Activated CD4-positive, alpha-beta T cell treated with anti-CD3 and anti-CD28 coated beads, Interleukin-2, amount 50 U/mL, for 24 hours (primary cell): ENCODE measurements at regions not wholly inside any gene's neighbourhood (a gene's known extent, or its start where the extent isn't known, plus 50 kb on each side); places are given as distances from the start of the nearest gene placed in this dataset.
"Not testable (repeated sequence)": the region's sequence is repeated elsewhere in the genome, so short reads cannot be mapped to it uniquely, and the experiment has no call there.

Experiments
- DNase-seq, 2 donors: peaks; one replicate each; pipeline ENCODE4 v3.0.0-alpha.2; 2020; ENCODE audit warnings: low read depth in 1 of 2, low spot score in 1 of 2

DNA sequence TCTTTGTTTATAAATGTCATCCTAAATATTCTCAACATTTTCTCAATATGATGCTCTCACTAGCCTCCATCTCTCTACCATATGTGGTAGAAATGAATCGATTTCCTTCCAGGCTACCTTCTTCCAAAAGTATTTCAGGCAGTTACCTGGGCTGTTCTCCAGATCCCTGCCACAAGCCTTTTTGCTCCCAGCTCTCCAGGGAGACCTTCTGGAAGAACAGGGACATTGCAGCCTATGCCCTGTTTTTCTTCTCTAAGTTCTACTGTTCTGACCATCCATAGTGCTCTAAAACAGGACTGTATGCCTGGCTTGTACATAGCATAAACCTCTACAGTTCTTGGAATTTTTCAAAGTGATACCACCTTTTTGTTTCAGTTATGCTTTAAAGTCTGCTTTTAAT, 552.8 kb downstream of the ANKRD7 start:
- DNase-seq: no peak

- DNase-seq: no peak
Observed at GRCh38 chr7:118792682-118793081, 568.2 kb downstream of the ANKRD7 start.

- DNase-seq: no peak
Observed at GRCh38 chr7:118793582-118793981, 569.1 kb downstream of the ANKRD7 start.

- DNase-seq: no peak
Observed at GRCh38 chr7:118794419-118794818, 569.9 kb downstream of the ANKRD7 start.

GRCh38 chr7:118801366-118801765, 576.9 kb downstream of the ANKRD7 start:
- no peak for DNase-seq

GRCh38 chr7:118802726-118803125, 578.2 kb downstream of the ANKRD7 start:
- DNase-seq: no peak

DNA sequence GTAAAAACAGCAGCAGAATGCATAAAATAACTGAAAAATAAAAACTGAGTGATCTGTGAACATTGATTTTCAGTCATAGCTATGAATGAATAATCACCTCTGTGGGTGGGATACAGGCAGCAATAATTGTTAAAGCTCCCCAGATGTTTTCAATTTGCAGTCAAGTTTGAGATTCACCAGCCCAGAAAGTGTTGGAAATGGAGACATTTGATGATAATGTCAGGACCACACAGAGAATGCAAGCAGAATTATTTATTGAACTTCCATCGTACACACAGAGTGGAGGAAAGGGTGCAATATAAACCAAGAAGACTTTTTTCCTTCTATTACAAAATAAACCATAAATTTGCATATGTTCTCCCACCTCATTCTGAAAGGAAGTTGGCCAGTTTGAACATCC, 601.7 kb downstream of the ANKRD7 start:
- DNase-seq: no peak

DNA sequence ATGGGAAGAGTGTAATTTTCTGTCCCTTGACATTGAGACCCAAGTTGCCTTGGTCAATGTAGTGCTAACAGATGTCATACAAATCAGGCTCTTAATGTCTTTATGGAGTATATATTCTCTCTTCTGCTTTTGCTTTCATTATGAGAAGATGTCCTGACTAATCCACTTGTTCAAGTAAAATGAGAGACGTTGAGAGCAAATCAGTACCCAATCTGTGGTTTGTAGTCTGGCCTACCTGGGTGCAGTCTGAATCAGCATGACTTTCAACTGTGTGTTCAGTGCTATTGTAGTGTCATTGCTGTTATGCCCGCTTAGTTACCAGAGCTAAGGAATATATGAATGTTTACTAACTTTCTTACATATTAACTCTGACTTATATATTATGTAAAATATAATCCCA, 612.4 kb downstream of the ANKRD7 start:
- no peak for DNase-seq

GRCh38 chr7:118839515-118839914, 615.0 kb downstream of the ANKRD7 start:
- DNase-seq: no peak

DNA sequence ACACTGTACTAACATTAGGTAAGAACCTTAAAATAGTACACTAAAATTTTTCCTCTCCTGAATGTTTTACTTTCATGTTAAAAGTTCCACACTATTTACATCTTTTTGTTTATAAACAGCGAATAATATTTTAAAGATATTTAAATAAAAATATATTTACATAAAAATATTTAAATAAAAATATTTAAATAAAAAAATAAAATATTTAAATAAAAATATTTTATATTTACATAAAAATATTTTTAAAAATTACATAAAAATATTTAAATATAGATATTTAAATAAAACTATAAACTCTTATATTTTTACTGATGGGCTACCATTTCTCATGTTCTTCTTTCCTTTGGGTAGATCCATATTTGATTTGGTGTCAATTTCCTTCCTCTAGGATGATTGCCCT, 619.0 kb downstream of the ANKRD7 start:
- DNase-seq: no peak

GRCh38 chr7:118844748-118845147, 620.2 kb downstream of the ANKRD7 start:
- DNase-seq: no peak

DNA sequence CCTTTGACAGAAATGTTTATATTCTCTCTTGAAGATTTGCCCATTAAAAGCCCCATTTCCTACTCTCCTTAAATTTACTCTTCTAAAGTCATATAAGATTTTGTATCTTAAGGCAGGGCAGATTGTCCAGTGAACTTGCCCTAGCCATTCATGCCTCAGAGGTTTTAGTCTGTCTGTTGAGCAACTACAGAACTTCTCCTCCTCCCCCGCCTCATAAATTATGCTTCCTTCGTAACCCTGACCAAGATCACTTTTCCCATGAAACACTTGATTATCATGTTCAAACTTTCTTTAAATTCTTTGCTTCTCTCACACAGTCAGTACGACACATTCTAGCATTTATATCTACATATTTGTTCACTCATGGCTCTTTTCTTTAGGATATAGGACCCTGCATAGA, 621.3 kb downstream of the ANKRD7 start:
- DNase-seq: no peak

DNA sequence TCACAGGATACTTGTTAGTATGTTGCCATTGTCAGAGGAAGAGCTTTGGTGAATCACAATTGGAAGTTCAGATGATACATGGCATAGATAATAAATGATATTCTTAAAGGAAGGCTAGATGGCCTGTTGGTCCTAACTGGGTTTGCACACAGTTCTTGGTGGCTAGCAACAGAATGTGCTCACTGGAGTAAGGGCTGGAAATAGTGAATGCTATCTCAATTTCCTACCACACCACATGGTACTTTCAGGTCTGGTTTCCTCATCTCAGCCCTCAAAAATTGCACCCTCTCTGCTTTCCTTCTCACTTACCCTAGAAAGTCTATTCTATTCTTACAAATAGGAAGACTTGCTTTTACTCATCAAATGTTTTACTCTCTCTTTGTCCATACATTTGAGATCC, 622.5 kb downstream of the ANKRD7 start:
- no peak for DNase-seq

DNA sequence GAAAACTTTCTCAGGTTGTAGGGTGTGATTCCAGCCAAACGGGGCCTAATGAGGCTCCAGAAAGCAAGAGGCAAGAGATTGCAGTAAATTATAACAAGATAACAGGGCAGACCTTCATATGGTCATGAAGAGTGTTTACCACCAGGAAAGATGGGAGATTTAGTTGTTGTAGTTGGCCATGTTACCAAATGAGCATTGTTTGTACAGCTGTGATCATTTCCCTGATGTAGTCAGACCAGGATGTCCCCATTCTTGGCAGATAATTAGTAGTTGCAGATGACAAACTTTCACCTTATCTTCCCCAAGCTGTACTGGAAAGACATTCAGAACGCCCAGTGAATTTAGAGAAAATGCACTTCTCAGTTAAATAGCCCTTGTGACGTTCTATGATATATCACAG, 630.8 kb downstream of the ANKRD7 start:
- DNase-seq: no peak

- DNase-seq: no peak
Observed at GRCh38 chr7:118858651-118859149, 634.2 kb downstream of the ANKRD7 start.

DNA sequence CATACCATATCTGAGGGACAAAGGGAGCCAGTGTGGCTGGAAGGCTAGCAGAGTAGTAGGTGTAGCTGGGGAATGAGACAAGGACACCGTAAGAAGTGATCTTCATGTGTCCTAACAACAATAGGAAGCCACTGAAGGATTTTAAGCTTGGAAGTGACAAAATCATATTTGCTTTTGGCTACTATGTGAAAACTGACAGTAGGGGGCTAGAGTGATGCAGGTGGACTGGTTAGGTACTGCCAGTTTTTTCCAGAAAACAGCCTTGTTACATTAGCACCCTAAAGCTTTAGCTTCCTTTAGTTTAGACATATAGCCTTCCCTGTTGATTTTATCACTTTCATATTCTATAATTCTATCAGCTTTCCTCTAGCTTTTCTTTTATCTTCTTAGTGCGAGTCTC, 637.1 kb downstream of the ANKRD7 start:
- DNase-seq: no peak

GRCh38 chr7:118862740-118863139, 638.2 kb downstream of the ANKRD7 start:
- no peak for DNase-seq

DNA sequence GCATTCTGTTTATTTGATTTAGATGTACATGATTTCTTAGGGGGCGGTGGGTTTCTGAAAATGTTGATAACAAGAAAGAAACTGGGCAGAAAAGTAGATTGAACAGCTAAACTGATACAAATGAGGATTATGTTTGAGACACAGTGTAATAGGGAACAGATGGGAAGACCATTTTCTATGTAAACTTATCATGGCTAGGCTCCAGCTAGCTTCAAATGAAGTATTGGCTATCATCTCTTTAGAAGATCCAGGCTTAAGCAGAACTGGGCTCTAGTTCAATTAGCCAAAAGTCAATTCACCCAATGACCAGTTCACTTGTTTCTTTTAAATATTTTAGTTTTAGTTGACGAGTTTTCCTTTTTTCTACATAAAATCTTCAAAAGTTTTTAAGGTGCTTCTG, 639.5 kb downstream of the ANKRD7 start:
- no peak for DNase-seq

DNA sequence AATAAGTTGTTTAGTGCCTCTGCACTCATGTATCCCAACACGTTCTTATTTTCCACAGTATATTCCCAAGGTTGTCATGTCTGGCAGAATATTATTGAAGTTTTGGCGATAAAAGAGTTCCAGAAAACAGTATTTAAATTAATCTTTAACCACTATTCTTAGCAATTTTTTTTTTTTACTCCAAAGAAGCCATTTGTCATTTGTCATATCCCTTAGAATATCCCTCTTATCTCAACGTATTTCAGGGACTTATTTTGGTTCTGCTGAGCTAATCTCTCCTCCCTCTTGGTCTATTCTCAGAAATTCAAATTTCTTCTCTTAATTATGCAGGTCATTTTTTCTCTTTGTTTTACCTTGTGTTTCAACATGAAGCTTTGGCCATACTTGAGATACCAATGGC, 643.4 kb downstream of the ANKRD7 start:
- DNase-seq: no peak

- DNase-seq: not testable (repeated sequence)
Observed at GRCh38 chr7:118869141-118869540, 644.6 kb downstream of the ANKRD7 start.

DNA sequence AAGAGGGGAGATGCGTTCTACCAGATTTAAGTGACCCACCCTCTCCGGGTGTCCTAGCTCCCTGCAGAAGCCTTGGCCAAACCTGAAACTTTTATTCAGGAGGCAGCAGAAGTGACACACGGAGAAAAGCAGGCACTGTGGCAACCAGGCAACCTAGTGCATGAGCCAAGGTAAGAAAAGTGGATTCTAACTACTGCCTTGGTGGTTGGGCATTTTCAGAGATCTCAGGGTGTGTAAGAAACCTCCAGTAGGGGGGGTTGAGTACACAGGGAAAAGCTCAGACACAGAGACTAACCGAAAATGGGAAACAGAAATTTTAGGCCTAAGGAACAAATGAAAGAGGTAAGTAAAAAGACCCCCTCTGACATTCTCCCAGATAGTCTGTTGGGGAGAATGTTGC, 645.7 kb downstream of the ANKRD7 start:
- DNase-seq: no peak

- no peak for DNase-seq
Observed at GRCh38 chr7:118872568-118872967, 648.1 kb downstream of the ANKRD7 start.

DNA sequence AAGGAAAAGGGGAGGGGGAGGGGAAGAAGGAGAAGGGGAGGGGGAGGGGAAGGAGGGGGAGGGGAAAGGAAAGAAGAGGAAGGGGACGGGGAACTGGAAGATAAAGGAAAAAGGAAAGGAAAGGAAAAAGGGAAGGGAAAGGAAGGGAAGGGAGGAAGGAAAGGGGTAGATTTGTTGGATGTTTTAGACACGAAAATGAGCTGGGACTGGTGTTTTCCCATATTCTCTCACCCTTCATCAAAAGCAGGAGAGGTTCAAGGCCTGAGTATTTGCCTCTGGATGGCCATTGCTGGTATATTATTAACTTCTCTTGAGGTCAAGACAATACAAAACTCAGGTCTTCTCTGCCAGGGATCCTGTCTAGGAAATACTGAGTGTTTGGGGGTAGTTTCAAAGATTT, 652.7 kb downstream of the ANKRD7 start:
- DNase-seq: no peak

- DNase-seq: no peak
Observed at GRCh38 chr7:118878336-118878735, 653.8 kb downstream of the ANKRD7 start.
